Adrenal gland (tissue), 5 donors: ENCODE measurements at regions not wholly inside any gene's neighbourhood (a gene's known extent, or its start where the extent isn't known, plus 50 kb on each side); places are given as distances from the start of the nearest gene placed in this dataset.

ENCODE experiments used
- CTCF ChIP-seq, 6 experiments: fragments of 450-650 bp in 4 of 6; fragments of 200-600 bp in 2 of 6; sonication (generic) in 1 of 6; IDR thresholded peaks; 1 replicate in 5 of 6; 2 replicates in 1 of 6; pipeline versions ENCODE4 v1.5.1 to v1.8.0; 2016 to 2021; ENCODE audit warnings: antibody characterized with exemption in 6 of 6, mild to moderate bottlenecking in 2 of 6, moderate library complexity in 1 of 6
- POLR2A ChIP-seq, 2 donors: fragments of 450-650 bp; IDR thresholded peaks; one replicate each; pipeline ENCODE4 v1.6.1; 2017; ENCODE audit warnings: antibody characterized with exemption in 2 of 2, mild to moderate bottlenecking in 2 of 2, moderate library complexity in 1 of 2
- donor health status: DM: no; HTN: no; CAD: no.

- TF ChIP-seq CTCF (IDR thresholded peaks at IDR 0.05), result no peak
- no peak for TF ChIP-seq POLR2A (IDR thresholded peaks at IDR 0.05)
Observed at GRCh38 chr3:45313743-45314403, 74.5 kb upstream of the LARS2 start.
